ENCODE measurements at regions not wholly inside any gene's neighbourhood (a gene's known extent, or its start where the extent isn't known, plus 50 kb on each side); places are given as distances from the start of the nearest gene placed in this dataset.

DNA sequence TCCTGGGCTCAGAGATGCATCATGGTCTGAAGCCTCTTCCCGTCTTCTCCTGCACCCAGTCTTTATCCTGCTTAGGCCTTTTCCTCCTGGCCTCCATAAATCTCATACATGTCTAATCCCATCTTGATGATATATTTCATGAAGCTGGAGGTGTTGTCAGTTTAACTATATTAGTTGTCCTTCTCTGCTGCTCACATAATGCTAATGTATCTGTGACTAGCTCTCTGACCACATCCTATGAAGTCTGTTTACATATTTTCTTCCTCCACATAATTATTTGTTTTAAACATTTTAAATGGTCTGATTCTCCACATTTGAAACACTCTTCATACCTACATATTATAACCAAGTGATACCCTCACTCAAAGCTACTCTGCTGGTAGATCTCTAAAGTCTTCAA, 315.2 kb upstream of the RND3 start:
- TF ChIP-seq, protein P1, sequence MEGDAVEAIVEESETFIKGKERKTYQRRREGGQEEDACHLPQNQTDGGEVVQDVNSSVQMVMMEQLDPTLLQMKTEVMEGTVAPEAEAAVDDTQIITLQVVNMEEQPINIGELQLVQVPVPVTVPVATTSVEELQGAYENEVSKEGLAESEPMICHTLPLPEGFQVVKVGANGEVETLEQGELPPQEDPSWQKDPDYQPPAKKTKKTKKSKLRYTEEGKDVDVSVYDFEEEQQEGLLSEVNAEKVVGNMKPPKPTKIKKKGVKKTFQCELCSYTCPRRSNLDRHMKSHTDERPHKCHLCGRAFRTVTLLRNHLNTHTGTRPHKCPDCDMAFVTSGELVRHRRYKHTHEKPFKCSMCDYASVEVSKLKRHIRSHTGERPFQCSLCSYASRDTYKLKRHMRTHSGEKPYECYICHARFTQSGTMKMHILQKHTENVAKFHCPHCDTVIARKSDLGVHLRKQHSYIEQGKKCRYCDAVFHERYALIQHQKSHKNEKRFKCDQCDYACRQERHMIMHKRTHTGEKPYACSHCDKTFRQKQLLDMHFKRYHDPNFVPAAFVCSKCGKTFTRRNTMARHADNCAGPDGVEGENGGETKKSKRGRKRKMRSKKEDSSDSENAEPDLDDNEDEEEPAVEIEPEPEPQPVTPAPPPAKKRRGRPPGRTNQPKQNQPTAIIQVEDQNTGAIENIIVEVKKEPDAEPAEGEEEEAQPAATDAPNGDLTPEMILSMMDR (conservative IDR thresholded peaks at IDR 0.05; ENCODE audit: low read depth in 2 of 2): no peak
- TF ChIP-seq EZH2phosphoT487 (IDR thresholded peaks at IDR 0.05; ENCODE audit: unreplicated experiment) (no peak), EZH2 (IDR thresholded peaks at IDR 0.05; ENCODE audit: low read depth, unreplicated experiment) (no peak), CREB1 (CRISPR knock-in tag; IDR thresholded peaks at IDR 0.05; ENCODE audit: low read depth) (no peak)

Data from GM23338 (cell line).